Esophagus muscularis mucosa (tissue), 4 donors: ENCODE measurements at regions not wholly inside any gene's neighbourhood (a gene's known extent, or its start where the extent isn't known, plus 50 kb on each side); places are given as distances from the start of the nearest gene placed in this dataset.

ENCODE experiments used
- DNase-seq: peaks from one replicate; pipeline ENCODE4 v3.0.0-alpha.2; 2017; ENCODE audit errors: extremely low spot score
- H3K27ac ChIP-seq, 4 donors: fragments of 200-600 bp; sonication (generic); replicated peaks in 1 of 4; 1 replicate in 3 of 4; 2 replicates in 1 of 4; pipeline ENCODE4 v1.5.1; 2016 to 2019; ENCODE audit warnings: mild to moderate bottlenecking in 1 of 4
- H3K27me3 ChIP-seq, 4 donors: fragments of 200-600 bp; sonication (generic); one replicate each; pipeline versions ENCODE4 v1.5.1 to v1.6.0; 2016 to 2019
- H3K36me3 ChIP-seq, 4 donors: fragments of 200-600 bp; sonication (generic); one replicate each; pipeline ENCODE4 v1.5.1; 2016 to 2019
- H3K4me1 ChIP-seq, 4 donors: fragments of 200-600 bp; sonication (generic); one replicate each; pipeline ENCODE4 v1.5.1; 2016 to 2019
- H3K4me3 ChIP-seq, 4 donors: fragments of 200-600 bp; sonication (generic); 1 replicate in 2 of 4; 2 replicates in 2 of 4; pipeline ENCODE4 v1.5.1; 2016 to 2019; ENCODE audit warnings: mild to moderate bottlenecking in 4 of 4, moderate library complexity in 1 of 4
- H3K9me3 ChIP-seq, 4 donors: fragments of 200-600 bp; sonication (generic); 1 replicate in 3 of 4; 2 replicates in 1 of 4; pipeline ENCODE4 v1.5.1; 2016 to 2019
- EP300 ChIP-seq: sonication (generic); formaldehyde crosslinking; IDR thresholded peaks from one replicate; pipeline ENCODE4 v1.6.1; 2017; ENCODE audit warnings: antibody characterized with exemption
- POLR2A ChIP-seq: fragments of 450-650 bp; IDR thresholded peaks from one replicate; pipeline ENCODE4 v1.6.1; 2017; ENCODE audit warnings: antibody characterized with exemption, moderate library complexity, mild to moderate bottlenecking, low read depth
- POLR2AphosphoS5 ChIP-seq, 2 donors: sonication (generic); formaldehyde crosslinking; IDR thresholded peaks; one replicate each; pipeline ENCODE4 v1.6.1; 2017; ENCODE audit warnings: antibody characterized with exemption in 2 of 2
- WGBS: methylation state at CpG from one replicate; pipeline ENCODE4 v1.1.5; 2018; 5-methylcytosine and 5-hydroxymethylcytosine counted together
- intact Hi-C: fragments of 100-400 bp; cut with DNase I; formaldehyde crosslinking; loops from one replicate; pipeline ENCODE4 v1.15.1; 2023
- TF ChIP-seq, protein P1 (sequence below), 3 experiments: fragments of 200-600 bp in 2 of 3; fragments of 450-650 bp in 1 of 3; sonication (generic) in 2 of 3; IDR thresholded peaks; one replicate each; pipeline ENCODE4 v1.5.1; 2017 to 2019; ENCODE audit warnings: antibody characterized with exemption in 3 of 3, mild to moderate bottlenecking in 2 of 3, moderate library complexity in 1 of 3

DNA sequence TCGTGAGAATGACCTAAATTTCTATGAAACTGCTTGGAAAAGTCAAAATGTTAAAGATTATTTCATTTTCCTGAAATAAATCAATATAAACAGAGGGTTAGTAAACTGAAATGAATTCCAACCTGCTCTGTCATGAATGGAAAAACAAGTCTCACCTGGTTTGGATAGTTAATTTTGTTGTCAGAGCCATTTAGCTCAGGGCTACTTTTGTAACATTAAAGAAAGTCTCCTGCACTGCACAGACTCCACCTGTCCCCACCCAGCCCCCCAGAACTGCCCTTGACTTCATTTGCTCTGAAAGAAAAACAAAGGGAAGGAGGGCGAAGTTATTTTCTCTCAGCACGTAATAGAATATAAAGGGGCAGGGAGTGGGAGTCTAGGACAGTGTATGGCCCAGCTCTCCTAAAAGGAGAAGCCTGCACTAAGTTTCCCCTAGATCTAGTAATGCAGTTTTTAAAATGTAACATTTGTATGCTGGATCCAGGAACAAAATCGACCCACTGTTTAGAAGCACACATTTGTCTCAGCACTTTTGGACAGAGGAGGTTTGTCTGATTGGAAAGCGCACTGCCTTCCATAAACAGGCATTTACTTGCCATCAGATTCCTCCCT lies 54.2 kb upstream of the ACSL3 start:
- TF ChIP-seq, protein P1, sequence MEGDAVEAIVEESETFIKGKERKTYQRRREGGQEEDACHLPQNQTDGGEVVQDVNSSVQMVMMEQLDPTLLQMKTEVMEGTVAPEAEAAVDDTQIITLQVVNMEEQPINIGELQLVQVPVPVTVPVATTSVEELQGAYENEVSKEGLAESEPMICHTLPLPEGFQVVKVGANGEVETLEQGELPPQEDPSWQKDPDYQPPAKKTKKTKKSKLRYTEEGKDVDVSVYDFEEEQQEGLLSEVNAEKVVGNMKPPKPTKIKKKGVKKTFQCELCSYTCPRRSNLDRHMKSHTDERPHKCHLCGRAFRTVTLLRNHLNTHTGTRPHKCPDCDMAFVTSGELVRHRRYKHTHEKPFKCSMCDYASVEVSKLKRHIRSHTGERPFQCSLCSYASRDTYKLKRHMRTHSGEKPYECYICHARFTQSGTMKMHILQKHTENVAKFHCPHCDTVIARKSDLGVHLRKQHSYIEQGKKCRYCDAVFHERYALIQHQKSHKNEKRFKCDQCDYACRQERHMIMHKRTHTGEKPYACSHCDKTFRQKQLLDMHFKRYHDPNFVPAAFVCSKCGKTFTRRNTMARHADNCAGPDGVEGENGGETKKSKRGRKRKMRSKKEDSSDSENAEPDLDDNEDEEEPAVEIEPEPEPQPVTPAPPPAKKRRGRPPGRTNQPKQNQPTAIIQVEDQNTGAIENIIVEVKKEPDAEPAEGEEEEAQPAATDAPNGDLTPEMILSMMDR (IDR thresholded peaks at IDR 0.05): no peak
- TF ChIP-seq POLR2AphosphoS5 (IDR thresholded peaks at IDR 0.05): no peak
- no peak for TF ChIP-seq EP300
- TF ChIP-seq POLR2A: no peak
- H3K36me3 ChIP-seq: no peaks in the 10 kb centered on the region
- peak overlapping the region; percentile 16 to 64 (median 48) for H3K27ac ChIP-seq
- no peak for DNase-seq
- intact Hi-C loops: no loop called here
- H3K4me3 ChIP-seq: no peak overlapping the region
- WGBS: 49% methylated on average over 5 of the region's 5 CpGs
- peaks cover 4 to 28% (median 21%) of the 10 kb centered on the region in 4 donors for H3K4me1 ChIP-seq
- H3K9me3 ChIP-seq: no peaks in the 10 kb centered on the region
- no peaks in the 10 kb centered on the region for H3K27me3 ChIP-seq

DNA sequence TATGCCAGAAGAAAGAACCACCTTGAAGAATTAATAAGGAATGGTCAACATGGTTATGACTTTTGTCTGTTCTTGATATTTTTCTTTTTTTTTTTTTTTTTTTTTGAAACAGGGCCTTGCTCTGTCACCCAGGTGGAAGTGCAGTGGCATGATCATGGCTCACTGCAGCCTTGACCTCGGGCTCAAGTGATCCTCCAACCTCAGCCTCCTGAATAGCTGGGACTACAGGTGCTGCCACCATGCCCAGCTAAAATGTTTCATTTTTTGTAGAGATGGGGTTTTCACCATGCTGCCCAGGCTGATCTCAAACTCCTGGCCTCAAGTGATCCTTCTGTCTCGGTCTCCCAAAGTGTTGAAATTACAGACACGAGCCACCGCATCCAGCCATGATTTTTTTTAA lies 53.4 kb upstream of the ACSL3 start:
- H3K9me3 ChIP-seq: no peaks in the 10 kb centered on the region
- H3K27ac ChIP-seq: no peak overlapping the region
- H3K4me1 ChIP-seq: peaks cover 4 to 28% (median 21%) of the 10 kb centered on the region in 4 donors
- no peak overlapping the region for H3K4me3 ChIP-seq
- no peaks in the 10 kb centered on the region for H3K36me3 ChIP-seq
- TF ChIP-seq POLR2A: no peak
- H3K27me3 ChIP-seq: no peaks in the 10 kb centered on the region
- 95% methylated on average over 4 of the region's 4 CpGs for WGBS
- no peak for DNase-seq
- intact Hi-C loops: no loop called here

DNA sequence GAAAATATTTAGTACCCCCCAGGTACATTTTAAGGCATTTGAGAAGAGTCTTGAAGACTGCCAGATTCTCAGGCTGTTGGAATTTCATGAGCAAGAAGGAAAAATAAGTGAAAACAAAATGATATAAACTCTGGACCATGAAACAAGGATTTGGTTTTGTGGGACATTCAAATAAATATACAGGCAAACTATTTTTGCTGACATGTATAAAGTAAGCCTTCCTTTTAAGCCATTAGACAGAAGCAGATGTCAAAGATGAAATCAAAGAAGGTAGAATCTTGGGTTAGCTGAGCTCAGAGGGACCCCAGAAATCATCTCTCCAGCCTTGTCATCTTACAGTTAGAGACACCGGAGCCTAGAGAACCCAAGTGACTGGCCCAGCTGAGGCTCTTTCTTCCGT lies 51.3 kb upstream of the ACSL3 start:
- Histone ChIP-seq H3K4me1 (peaks cover 4 to 28% (median 21%) of the 10 kb centered on the region in 4 donors), H3K27ac (no peak overlapping the region), H3K27me3 (no peaks in the 10 kb centered on the region), H3K4me3 (no peak overlapping the region), H3K36me3 (no peaks in the 10 kb centered on the region), H3K9me3 (no peaks in the 10 kb centered on the region)
- WGBS: 91% methylated on average over 2 of the region's 2 CpGs
- intact Hi-C loops: no loop called here
- TF ChIP-seq POLR2A (no peak), POLR2AphosphoS5 (IDR thresholded peaks at IDR 0.05) (no peak), EP300 (no peak)
- TF ChIP-seq, protein P1 (IDR thresholded peaks at IDR 0.05): no peak
- DNase-seq: no peak

DNA sequence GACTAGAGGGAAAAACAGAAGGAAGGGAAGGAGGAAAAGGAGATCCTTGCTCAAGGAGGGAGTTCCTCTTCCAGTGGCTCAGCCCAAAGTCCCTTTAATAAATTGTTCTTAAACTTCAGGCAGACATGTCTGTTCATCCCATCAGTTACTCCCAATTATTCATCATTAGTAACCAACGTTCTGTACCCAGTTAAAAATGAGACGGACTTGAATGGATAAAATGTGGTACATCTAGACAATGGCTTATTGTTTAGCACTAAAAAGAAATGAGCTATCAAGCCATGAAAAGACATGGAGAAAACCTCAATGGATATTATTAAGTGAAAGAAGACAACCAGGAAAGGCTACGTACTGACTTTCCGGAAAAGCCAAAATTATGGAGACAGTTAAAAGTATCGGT lies 50.8 kb upstream of the ACSL3 start:
- no peak overlapping the region for H3K4me3 ChIP-seq
- DNase-seq: no peak
- H3K9me3 ChIP-seq: no peaks in the 10 kb centered on the region
- intact Hi-C loops: no loop called here
- 92% methylated on average over 5 of the region's 5 CpGs for WGBS
- no peaks in the 10 kb centered on the region for H3K36me3 ChIP-seq
- TF ChIP-seq, protein P1 (IDR thresholded peaks at IDR 0.05): no peak
- TF ChIP-seq POLR2A: no peak
- no peak for TF ChIP-seq EP300
- no peak for TF ChIP-seq POLR2AphosphoS5 (IDR thresholded peaks at IDR 0.05)
- H3K4me1 ChIP-seq: peaks cover 4 to 25% (median 21%) of the 10 kb centered on the region in 4 donors
- no peaks in the 10 kb centered on the region for H3K27me3 ChIP-seq
- no peak overlapping the region for H3K27ac ChIP-seq
